ENCODE measurements at regions not wholly inside any gene's neighbourhood (a gene's known extent, or its start where the extent isn't known, plus 50 kb on each side); places are given as distances from the start of the nearest gene placed in this dataset.

GRCh38 chr14:21960636-21961035 is 287.0 kb upstream of the OR4E1 start:
- no peak for DNase-seq (ENCODE audit: low read depth)
- H3K4me3 ChIP-seq (ENCODE audit: low read depth, low read length): no peak overlapping the region
- TF ChIP-seq CTCF (IDR thresholded peaks at IDR 0.05; ENCODE audit: low read depth, low read length, missing control alignments): no peak

DNA sequence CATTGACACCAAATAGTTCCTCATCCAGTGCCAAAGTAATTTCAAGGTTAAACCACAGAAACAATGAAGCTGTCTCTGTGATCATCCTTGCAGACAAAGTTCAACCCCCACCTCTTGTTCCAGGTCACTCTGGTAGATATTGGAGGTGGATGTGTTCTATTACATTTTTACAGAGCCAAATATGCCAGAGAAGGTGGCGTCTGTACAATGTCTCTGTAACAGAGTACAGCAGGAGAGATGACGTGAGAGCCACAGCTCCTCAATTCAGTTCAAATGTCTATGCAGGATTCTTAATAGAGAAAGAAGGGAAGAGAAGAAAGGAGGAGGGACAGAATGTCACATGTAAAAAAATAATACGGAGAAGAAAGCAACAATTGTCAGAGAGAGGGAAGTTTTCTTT is 268.3 kb upstream of the OR4E1 start:
- no peak for DNase-seq (ENCODE audit: low read depth)
- H3K4me3 ChIP-seq (ENCODE audit: low read depth, low read length): no peak overlapping the region
- no peak for TF ChIP-seq CTCF (IDR thresholded peaks at IDR 0.05; ENCODE audit: low read depth, low read length, missing control alignments)

DNA sequence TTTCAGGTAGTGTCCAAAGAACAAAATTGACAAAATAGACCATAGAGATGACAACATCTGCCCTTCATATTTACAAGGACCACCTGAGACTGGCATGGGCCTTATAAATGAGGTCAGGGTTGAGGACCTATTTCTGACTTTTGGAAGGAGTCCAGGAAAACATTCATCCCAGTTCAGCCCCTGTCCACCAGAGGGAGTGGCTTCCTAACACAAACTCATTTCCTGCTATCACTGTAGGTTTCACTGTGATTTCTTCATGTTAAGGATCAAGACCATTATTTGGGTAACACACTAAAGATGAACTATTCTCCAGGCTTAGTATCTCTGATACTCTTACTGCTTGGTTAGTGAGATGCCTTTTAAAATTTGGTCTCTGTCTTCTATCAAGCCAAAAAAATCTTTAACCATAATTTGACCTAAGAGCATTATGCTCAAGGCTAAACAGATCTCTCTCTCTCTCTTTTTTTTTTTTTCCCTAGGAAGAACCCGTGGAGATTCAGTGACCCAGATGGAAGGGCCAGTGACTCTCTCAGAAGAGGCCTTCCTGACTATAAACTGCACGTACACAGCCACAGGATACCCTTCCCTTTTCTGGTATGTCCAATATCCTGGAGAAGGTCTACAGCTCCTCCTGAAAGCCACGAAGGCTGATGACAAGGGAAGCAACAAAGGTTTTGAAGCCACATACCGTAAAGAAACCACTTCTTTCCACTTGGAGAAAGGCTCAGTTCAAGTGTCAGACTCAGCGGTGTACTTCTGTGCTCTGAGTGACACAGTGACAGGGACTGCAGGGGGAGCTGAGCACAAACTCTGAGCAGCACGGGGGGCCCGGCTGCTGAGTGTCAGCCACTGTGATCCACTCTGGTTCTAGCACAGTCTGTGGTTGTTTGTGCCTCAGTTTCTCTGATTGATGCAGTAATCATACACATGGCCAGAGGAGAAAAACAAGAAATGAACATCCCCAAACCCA is 267.6 kb upstream of the OR4E1 start:
- no peak for DNase-seq (ENCODE audit: low read depth)
- peak; percentile 64 for TF ChIP-seq CTCF (IDR thresholded peaks at IDR 0.05; ENCODE audit: low read depth, low read length, missing control alignments)
- H3K4me3 ChIP-seq (ENCODE audit: low read depth, low read length): no peak overlapping the region

DNA sequence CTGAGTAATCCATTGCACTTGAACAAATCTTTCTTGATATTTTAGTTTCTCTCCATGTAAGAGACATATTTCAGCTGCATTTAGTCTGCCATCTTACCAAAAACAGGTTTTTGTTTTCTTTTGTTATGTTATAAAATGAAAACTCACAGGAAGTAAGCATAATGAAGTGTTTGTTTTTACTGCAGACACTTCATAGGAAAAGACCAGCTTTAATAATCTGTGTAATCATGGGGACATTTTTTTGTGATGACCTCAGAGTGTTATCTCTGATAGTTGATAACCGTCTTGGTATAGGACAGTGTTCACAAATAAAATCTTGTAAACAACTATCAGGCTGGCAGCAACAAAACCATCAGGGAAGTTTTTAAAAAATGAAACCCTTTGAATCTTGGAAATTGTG is 266.2 kb upstream of the OR4E1 start:
- TF ChIP-seq CTCF (IDR thresholded peaks at IDR 0.05; ENCODE audit: low read depth, low read length, missing control alignments): no peak
- no peak for DNase-seq (ENCODE audit: low read depth)
- H3K4me3 ChIP-seq (ENCODE audit: low read depth, low read length): no peak overlapping the region

DNA sequence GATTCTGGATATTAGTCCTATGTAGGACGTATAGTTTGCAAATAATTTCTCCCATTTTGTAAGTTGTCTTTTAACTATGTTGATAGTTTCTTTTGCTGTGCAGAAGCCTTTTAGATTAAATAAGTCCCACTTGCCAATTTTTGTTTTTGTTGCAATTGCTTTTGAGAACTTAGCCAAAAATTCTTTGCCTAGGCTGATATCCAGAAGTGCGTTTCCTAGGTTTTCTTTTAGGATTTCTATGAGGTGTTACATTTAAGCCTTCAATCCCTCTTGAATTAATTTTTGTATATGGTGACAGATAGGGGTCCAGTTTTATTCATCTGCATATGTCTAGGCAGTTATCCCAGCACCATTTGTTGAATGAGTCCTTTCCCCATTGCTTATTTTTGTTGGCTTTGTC is 264.4 kb upstream of the OR4E1 start:
- no peak for TF ChIP-seq CTCF (IDR thresholded peaks at IDR 0.05; ENCODE audit: low read depth, low read length, missing control alignments)
- no peak for DNase-seq (ENCODE audit: low read depth)
- no peak overlapping the region for H3K4me3 ChIP-seq (ENCODE audit: low read depth, low read length)

- DNase-seq (ENCODE audit: low read depth): no peak
- peak; percentile 35 for TF ChIP-seq CTCF (IDR thresholded peaks at IDR 0.05; ENCODE audit: low read depth, low read length, missing control alignments)
- H3K4me3 ChIP-seq (ENCODE audit: low read depth, low read length): no peak overlapping the region
Measured at GRCh38 chr14:21933681-21934080, 260.1 kb upstream of the OR4E1 start.

DNA sequence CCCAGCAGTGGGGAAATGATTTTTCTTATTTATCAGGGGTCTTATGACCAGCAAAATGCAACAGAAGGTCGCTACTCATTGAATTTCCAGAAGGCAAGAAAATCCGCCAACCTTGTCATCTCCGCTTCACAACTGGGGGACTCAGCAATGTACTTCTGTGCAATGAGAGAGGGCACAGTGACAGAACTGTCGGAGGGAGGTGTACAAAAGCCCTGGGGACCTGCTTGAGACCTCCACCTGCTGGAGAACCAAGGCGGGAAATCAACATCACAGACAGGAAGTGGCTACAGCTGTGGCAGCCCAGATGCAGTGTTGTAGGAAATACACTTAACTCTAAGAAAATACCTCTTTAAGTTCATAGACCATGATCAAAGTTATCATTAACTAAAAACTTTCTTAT is 250.9 kb upstream of the OR4E1 start:
- no peak overlapping the region for H3K4me3 ChIP-seq (ENCODE audit: low read depth, low read length)
- peak; percentile 19 for TF ChIP-seq CTCF (IDR thresholded peaks at IDR 0.05; ENCODE audit: low read depth, low read length, missing control alignments)
- DNase-seq (ENCODE audit: low read depth): peak; percentile 26

All from GM12864 (cell line).